Memory B cell (primary cell): ENCODE measurements at regions not wholly inside any gene's neighbourhood (a gene's known extent, or its start where the extent isn't known, plus 50 kb on each side); places are given as distances from the start of the nearest gene placed in this dataset.
"Not testable (repeated sequence)": the region's sequence is repeated elsewhere in the genome, so short reads cannot be mapped to it uniquely, and the experiment has no call there.

Source experiments
- ATAC-seq: fragments of 150-1000 bp; cut with Tn5 transposase; 2 replicates; pipeline ENCODE4 v1.10.0; 2021; ENCODE audit warnings: low read depth, mild to moderate bottlenecking, moderate library complexity
- DNase-seq, 2 donors: peaks; one replicate each; pipeline ENCODE4 v3.0.0; 2022; ENCODE audit warnings: low spot score in 2 of 2
- H3K27ac Mint-ChIP-seq: one replicate; pipeline ENCODE4 v1.8.0; 2022; ENCODE audit warnings: mild to moderate bottlenecking, moderate library complexity, mixed read lengths
- H3K27me3 Mint-ChIP-seq: one replicate; pipeline ENCODE4 v1.8.0; 2022; ENCODE audit warnings: mixed read lengths
- H3K36me3 Mint-ChIP-seq: one replicate; pipeline ENCODE4 v1.8.0; 2022; ENCODE audit warnings: mild to moderate bottlenecking, mixed read lengths
- H3K4me1 Mint-ChIP-seq: one replicate; pipeline ENCODE4 v1.8.0; 2022; ENCODE audit warnings: mixed read lengths
- H3K4me3 Mint-ChIP-seq: one replicate; pipeline ENCODE4 v1.8.0; 2022; ENCODE audit warnings: mild to moderate bottlenecking, moderate library complexity, mixed read lengths
- H3K9me3 Mint-ChIP-seq: one replicate; pipeline ENCODE4 v1.8.0; 2022; ENCODE audit warnings: mixed read lengths

GRCh38 chr10:21396889-21397288 lies 128.6 kb downstream of the SKIDA1 start:
- H3K4me3 Mint-ChIP-seq: no peak overlapping the region
- no peaks in the 10 kb centered on the region for H3K4me1 Mint-ChIP-seq
- no peak for ATAC-seq
- no peak for DNase-seq
- H3K27me3 Mint-ChIP-seq: peaks cover 6% of the 10 kb centered on the region
- H3K27ac Mint-ChIP-seq: no peak overlapping the region
- H3K36me3 Mint-ChIP-seq: no peaks in the 10 kb centered on the region
- H3K9me3 Mint-ChIP-seq: peaks cover 2% of the 10 kb centered on the region

GRCh38 chr10:21393931-21394330 lies 131.6 kb downstream of the SKIDA1 start:
- peaks cover 10% of the 10 kb centered on the region for H3K27me3 Mint-ChIP-seq
- H3K9me3 Mint-ChIP-seq: peaks cover 2% of the 10 kb centered on the region
- no peaks in the 10 kb centered on the region for H3K4me1 Mint-ChIP-seq
- no peak for ATAC-seq
- DNase-seq: no peak
- H3K36me3 Mint-ChIP-seq: no peaks in the 10 kb centered on the region
- no peak overlapping the region for H3K4me3 Mint-ChIP-seq
- no peak overlapping the region for H3K27ac Mint-ChIP-seq

- Mint-ChIP-seq H3K4me3 (no peak overlapping the region), H3K27ac (no peak overlapping the region), H3K4me1 (no peaks in the 10 kb centered on the region)
Measured at GRCh38 chr10:21388589-21388988, 136.9 kb downstream of the SKIDA1 start.

GRCh38 chr10:21387868-21388267 lies 137.6 kb downstream of the SKIDA1 start:
- Mint-ChIP-seq H3K9me3 (no peaks in the 10 kb centered on the region), H3K27me3 (peaks cover 4% of the 10 kb centered on the region), H3K36me3 (no peaks in the 10 kb centered on the region), H3K4me3 (no peak overlapping the region), H3K27ac (no peak overlapping the region), H3K4me1 (no peaks in the 10 kb centered on the region)
- DNase-seq: no peak
- ATAC-seq: no peak

More at GRCh38 chr10:21388589-21388988, 136.9 kb downstream of the SKIDA1 start:
- Mint-ChIP-seq H3K9me3 (no peaks in the 10 kb centered on the region), H3K36me3 (no peaks in the 10 kb centered on the region), H3K27me3 (peaks cover 6% of the 10 kb centered on the region)
- ATAC-seq (no peak), DNase-seq (no peak)

GRCh38 chr10:21385996-21386585 lies 139.4 kb downstream of the SKIDA1 start:
- ATAC-seq: no peak

GRCh38 chr10:21385536-21385935 lies 139.9 kb downstream of the SKIDA1 start:
- H3K4me3 Mint-ChIP-seq: no peak overlapping the region
- H3K4me1 Mint-ChIP-seq: no peaks in the 10 kb centered on the region
- no peak overlapping the region for H3K27ac Mint-ChIP-seq
- H3K9me3 Mint-ChIP-seq: no peaks in the 10 kb centered on the region
- ATAC-seq (no peak), DNase-seq (no peak)
- no peaks in the 10 kb centered on the region for H3K36me3 Mint-ChIP-seq
- peaks cover 5% of the 10 kb centered on the region for H3K27me3 Mint-ChIP-seq

More at GRCh38 chr10:21385996-21386585, 139.4 kb downstream of the SKIDA1 start:
- Mint-ChIP-seq H3K36me3 (no peaks in the 10 kb centered on the region), H3K9me3 (no peaks in the 10 kb centered on the region), H3K27me3 (peaks cover 6% of the 10 kb centered on the region), H3K4me3 (no peak overlapping the region), H3K4me1 (no peaks in the 10 kb centered on the region), H3K27ac (no peak overlapping the region)
- no peak for DNase-seq

- no peak overlapping the region for H3K27ac Mint-ChIP-seq
- no peaks in the 10 kb centered on the region for H3K9me3 Mint-ChIP-seq
- DNase-seq (no peak), ATAC-seq (no peak)
- H3K27me3 Mint-ChIP-seq: peaks cover 2% of the 10 kb centered on the region
- H3K36me3 Mint-ChIP-seq: no peaks in the 10 kb centered on the region
- H3K4me3 Mint-ChIP-seq: no peak overlapping the region
- no peaks in the 10 kb centered on the region for H3K4me1 Mint-ChIP-seq
Measured at GRCh38 chr10:21379143-21379542, 146.3 kb downstream of the SKIDA1 start.

- not testable (repeated sequence) for DNase-seq, ATAC-seq, H3K27me3 Mint-ChIP-seq, H3K27ac Mint-ChIP-seq, H3K4me3 Mint-ChIP-seq, H3K36me3 Mint-ChIP-seq, H3K4me1 Mint-ChIP-seq, H3K9me3 Mint-ChIP-seq
Measured at GRCh38 chr10:21375274-21375673, 150.2 kb downstream of the SKIDA1 start.

- H3K27me3 Mint-ChIP-seq: not testable (repeated sequence)
Measured at GRCh38 chr10:21373881-21374280, 151.6 kb downstream of the SKIDA1 start.

GRCh38 chr10:21372651-21373410 lies 152.7 kb downstream of the SKIDA1 start:
- H3K4me3 Mint-ChIP-seq: no peak overlapping the region
- no peak for DNase-seq
- H3K27ac Mint-ChIP-seq: no peak overlapping the region
- H3K36me3 Mint-ChIP-seq: no peaks in the 10 kb centered on the region
- peaks cover 3% of the 10 kb centered on the region for H3K27me3 Mint-ChIP-seq
- no peaks in the 10 kb centered on the region for H3K4me1 Mint-ChIP-seq
- no peak for ATAC-seq
- no peaks in the 10 kb centered on the region for H3K9me3 Mint-ChIP-seq

More at GRCh38 chr10:21373881-21374280, 151.6 kb downstream of the SKIDA1 start:
- DNase-seq, H3K4me3 Mint-ChIP-seq, ATAC-seq, H3K9me3 Mint-ChIP-seq, H3K27ac Mint-ChIP-seq, H3K4me1 Mint-ChIP-seq, H3K36me3 Mint-ChIP-seq: not testable (repeated sequence)

- H3K36me3 Mint-ChIP-seq: no peaks in the 10 kb centered on the region
- peaks cover 1% of the 10 kb centered on the region for H3K9me3 Mint-ChIP-seq
- H3K27ac Mint-ChIP-seq: no peak overlapping the region
- H3K4me1 Mint-ChIP-seq: no peaks in the 10 kb centered on the region
- no peak for DNase-seq
- peaks cover 5% of the 10 kb centered on the region for H3K27me3 Mint-ChIP-seq
- ATAC-seq: no peak
- H3K4me3 Mint-ChIP-seq: no peak overlapping the region
Measured at GRCh38 chr10:21369697-21370096, 155.8 kb downstream of the SKIDA1 start.

GRCh38 chr10:21368728-21369425 lies 156.6 kb downstream of the SKIDA1 start:
- H3K27me3 Mint-ChIP-seq: peaks cover 5% of the 10 kb centered on the region
- no peak overlapping the region for H3K27ac Mint-ChIP-seq
- H3K9me3 Mint-ChIP-seq: peaks cover 1% of the 10 kb centered on the region
- no peaks in the 10 kb centered on the region for H3K36me3 Mint-ChIP-seq
- H3K4me3 Mint-ChIP-seq: no peak overlapping the region
- H3K4me1 Mint-ChIP-seq: no peaks in the 10 kb centered on the region
- ATAC-seq: no peak
- DNase-seq: no peak

GRCh38 chr10:21368022-21368582 lies 157.4 kb downstream of the SKIDA1 start:
- peaks cover 5% of the 10 kb centered on the region for H3K27me3 Mint-ChIP-seq
- no peak for DNase-seq
- no peaks in the 10 kb centered on the region for H3K36me3 Mint-ChIP-seq
- no peaks in the 10 kb centered on the region for H3K4me1 Mint-ChIP-seq
- no peak overlapping the region for H3K27ac Mint-ChIP-seq
- H3K9me3 Mint-ChIP-seq: peaks cover 1% of the 10 kb centered on the region
- no peak overlapping the region for H3K4me3 Mint-ChIP-seq
- no peak for ATAC-seq

GRCh38 chr10:21366108-21366507 lies 159.4 kb downstream of the SKIDA1 start:
- H3K36me3 Mint-ChIP-seq, H3K4me1 Mint-ChIP-seq, H3K27me3 Mint-ChIP-seq, H3K9me3 Mint-ChIP-seq, H3K4me3 Mint-ChIP-seq, DNase-seq, H3K27ac Mint-ChIP-seq, ATAC-seq: not testable (repeated sequence)
